ENCODE measurements at regions not wholly inside any gene's neighbourhood (a gene's known extent, or its start where the extent isn't known, plus 50 kb on each side); places are given as distances from the start of the nearest gene placed in this dataset.

DNA sequence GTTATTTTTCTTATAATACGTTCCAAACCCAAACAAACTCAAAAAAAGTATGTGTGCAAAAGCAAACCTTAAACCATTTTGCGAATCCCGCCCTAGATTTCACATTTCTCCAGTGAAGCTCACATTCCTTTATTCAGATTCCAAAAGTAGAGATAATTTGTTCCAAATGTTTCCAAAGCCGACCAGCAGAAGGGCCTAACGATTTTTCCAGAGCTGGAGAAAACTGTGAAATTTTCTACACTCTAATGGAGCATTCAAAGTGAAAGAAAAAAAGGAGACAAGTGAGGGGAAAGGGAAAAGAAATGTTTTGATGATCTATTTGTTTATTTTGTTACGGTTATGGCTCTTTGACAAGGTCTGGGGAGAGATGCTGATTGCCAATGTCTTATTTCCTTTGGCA is 286.5 kb upstream of the SLC14A2 start:
- dilution Hi-C loops (cut with HindIII; ENCODE audit: low sequenced_read_pairs, unreplicated experiment) (no loop called here), in situ Hi-C loops (cut with MboI; ENCODE audit: low sequenced_read_pairs) (no loop called here)
- no peak overlapping the region for H3K4me2 ChIP-seq (ENCODE audit: low read depth, low read length)

More for the DNA sequence above, 286.5 kb upstream of the SLC14A2 start:
- Histone ChIP-seq H3K4me1 (ENCODE audit: control insufficient read depth, insufficient read depth, low read length) (peaks cover 5% of the 10 kb centered on the region; the same call in 1 of the 2 replicates), H2BK20ac (ENCODE audit: low read depth, low read length) (no peak overlapping the region), H4K5ac (ENCODE audit: low read depth, low read length) (no peak overlapping the region), H2BK5ac (ENCODE audit: low read depth, low read length, poor library complexity, severe bottlenecking) (no peak overlapping the region), H3K27me3 (ENCODE audit: control insufficient read depth, insufficient read depth, low read length) (peaks cover 5% of the 10 kb centered on the region), H3K27ac (ENCODE audit: insufficient read depth, low read length) (no peak overlapping the region), H3K18ac (ENCODE audit: low read depth, low read length) (no peak overlapping the region), H4K91ac (ENCODE audit: insufficient read depth, low read depth, low read length) (no peak overlapping the region), H2BK120ac (ENCODE audit: low read depth, low read length) (no peak overlapping the region), H2AFZ (replicated peaks; ENCODE audit: low read length, poor library complexity) (no peak overlapping the region), H4K8ac (ENCODE audit: low read depth in 2 of 2, low read length in 2 of 2) (no peak overlapping the region), H3K9me3 (ENCODE audit: control insufficient read depth, insufficient read depth, low read length) (no peaks in the 10 kb centered on the region), H3K9me1 (ENCODE audit: insufficient read depth, low read length) (no peaks in the 10 kb centered on the region), H2AK5ac (ENCODE audit: low read depth, low read length) (no peak overlapping the region), H2AK9ac (replicated peaks; ENCODE audit: low read depth, low read length, poor library complexity) (no peak overlapping the region), H3K9ac (ENCODE audit: low read depth, low read length) (no peak overlapping the region), H3K4me3 (ENCODE audit: insufficient read depth, low read depth, low read length) (no peak overlapping the region), H3K79me1 (ENCODE audit: low read depth in 1 of 2, low read length in 2 of 2) (no peaks in the 10 kb centered on the region), H3K36me3 (ENCODE audit: control insufficient read depth, insufficient read depth, low read length) (no peaks in the 10 kb centered on the region), H3K23ac (ENCODE audit: low read depth, low read length) (no peak overlapping the region), H4K20me1 (ENCODE audit: insufficient read depth, low read length) (no peaks in the 10 kb centered on the region), H3K4ac (ENCODE audit: low read depth, low read length) (no peak overlapping the region), H3K56ac (ENCODE audit: extremely low read depth, insufficient read depth, low read length) (no peak overlapping the region), H3K14ac (replicated peaks; ENCODE audit: low read depth, low read length) (no peak overlapping the region), H2BK15ac (ENCODE audit: low read depth, low read length) (no peak overlapping the region)
- ChIA-PET POLR2A (ENCODE audit: unreplicated experiment) (no interaction called here), CTCF (no interaction called here)
- ATAC-seq (ENCODE audit: low read depth), result no peak
- TF ChIP-seq CEBPB (IDR thresholded peaks at IDR 0.05; ENCODE audit: low read depth, low read length) (no peak), NFE2L2 (IDR thresholded peaks at IDR 0.05; ENCODE audit: low read depth, low read length) (no peak), CHD1 (IDR thresholded peaks at IDR 0.05; ENCODE audit: low read depth, low read length) (no peak), BHLHE40 (IDR thresholded peaks at IDR 0.05; ENCODE audit: low read depth, low read length) (no peak), MAZ (IDR thresholded peaks at IDR 0.05; ENCODE audit: borderline replicate concordance, low read depth, low read length) (no peak)
- TF ChIP-seq, protein P1, sequence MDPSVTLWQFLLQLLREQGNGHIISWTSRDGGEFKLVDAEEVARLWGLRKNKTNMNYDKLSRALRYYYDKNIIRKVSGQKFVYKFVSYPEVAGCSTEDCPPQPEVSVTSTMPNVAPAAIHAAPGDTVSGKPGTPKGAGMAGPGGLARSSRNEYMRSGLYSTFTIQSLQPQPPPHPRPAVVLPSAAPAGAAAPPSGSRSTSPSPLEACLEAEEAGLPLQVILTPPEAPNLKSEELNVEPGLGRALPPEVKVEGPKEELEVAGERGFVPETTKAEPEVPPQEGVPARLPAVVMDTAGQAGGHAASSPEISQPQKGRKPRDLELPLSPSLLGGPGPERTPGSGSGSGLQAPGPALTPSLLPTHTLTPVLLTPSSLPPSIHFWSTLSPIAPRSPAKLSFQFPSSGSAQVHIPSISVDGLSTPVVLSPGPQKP (IDR thresholded peaks at IDR 0.05; ENCODE audit: borderline replicate concordance, low read depth, low read length), result no peak
- no peak for DNase-seq
- no TSS peak for BruUV-seq (replicated peaks)
- intact Hi-C loops (cut with micrococcal nuclease), result no loop called here
- 20% methylated on average over 1 of the region's 6 CpGs; no CpG with 5 or more reads in 1 of the 2 experiments for WGBS, 2 experiments (ENCODE audit: extremely low coverage in 2 of 2, insufficient read length in 1 of 2)

Data from IMR-90 (cell line).